ENCODE measurements at regions not wholly inside any gene's neighbourhood (a gene's known extent, or its start where the extent isn't known, plus 50 kb on each side); places are given as distances from the start of the nearest gene placed in this dataset.

GRCh38 chr1:218728898-218729565, 383.9 kb downstream of the TGFB2 start:
- no peak for DNase-seq

DNA sequence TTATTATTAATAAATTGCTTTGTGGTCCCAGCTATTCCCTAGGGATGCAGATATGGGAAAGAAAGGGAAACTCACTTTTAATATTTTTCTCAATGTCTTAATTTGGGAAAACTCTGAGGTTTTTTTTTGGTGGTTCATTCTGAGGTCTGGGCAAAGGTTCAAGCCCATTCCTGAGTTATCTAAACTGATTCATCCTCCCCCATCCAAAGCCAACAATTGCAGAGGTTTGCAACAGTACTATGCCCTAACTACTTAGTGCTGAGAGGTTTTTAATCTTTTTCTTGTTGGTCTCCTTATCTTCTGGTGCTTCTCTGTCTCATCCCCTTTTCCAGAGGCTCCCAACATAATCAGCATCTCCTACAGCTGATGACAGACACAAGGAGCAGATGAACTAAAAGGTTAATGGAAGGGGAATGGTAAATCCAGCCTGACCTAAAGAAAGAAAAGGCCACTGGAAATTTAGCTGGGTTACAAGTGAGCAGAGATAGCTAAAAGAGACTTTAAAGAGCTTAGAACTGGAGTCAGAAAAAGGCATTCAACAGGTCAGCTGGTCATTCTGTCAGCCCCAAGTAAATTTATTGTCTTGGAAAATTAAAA, 390.4 kb downstream of the TGFB2 start:
- no peak for DNase-seq

DNA sequence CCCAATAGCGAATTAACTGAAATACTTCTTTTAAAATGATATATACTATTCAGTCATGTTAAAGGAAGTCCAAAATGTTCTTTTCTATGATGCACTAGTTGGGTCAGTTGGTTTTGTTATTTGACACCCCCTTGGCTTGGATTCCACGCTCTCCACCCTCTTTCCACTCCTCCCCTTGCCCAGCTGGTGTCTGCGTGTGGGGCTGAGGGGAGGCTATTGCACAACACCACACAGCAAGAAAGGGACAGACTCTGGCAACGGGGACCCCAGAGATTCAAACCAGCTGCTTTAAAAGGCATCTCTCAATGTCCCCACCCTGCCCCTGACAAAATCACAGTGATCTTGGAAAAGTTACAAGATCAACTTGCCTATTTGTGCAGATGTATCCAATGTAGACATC, 394.3 kb downstream of the TGFB2 start:
- DNase-seq, result no peak

DNA sequence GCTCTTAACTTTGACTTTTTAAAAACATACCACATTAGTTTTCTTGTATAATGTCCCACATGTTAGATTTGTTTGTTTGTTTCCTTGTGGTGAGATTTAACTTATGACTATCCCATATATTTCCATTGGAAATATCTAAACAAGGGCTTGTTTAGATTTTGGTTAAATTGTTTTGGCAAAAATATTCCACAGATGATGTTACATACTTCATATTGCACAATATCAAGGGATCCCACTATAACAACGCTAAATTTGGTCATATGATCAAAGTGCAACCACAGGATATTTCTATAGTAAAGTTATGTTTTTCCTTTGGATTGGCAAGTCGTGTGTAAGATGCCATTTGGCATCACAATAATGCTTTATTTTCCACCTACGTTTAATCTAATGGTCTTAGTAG, 396.7 kb downstream of the TGFB2 start:
- DNase-seq, result no peak

GRCh38 chr1:218742467-218743262, 397.5 kb downstream of the TGFB2 start:
- DNase-seq, result no peak

DNA sequence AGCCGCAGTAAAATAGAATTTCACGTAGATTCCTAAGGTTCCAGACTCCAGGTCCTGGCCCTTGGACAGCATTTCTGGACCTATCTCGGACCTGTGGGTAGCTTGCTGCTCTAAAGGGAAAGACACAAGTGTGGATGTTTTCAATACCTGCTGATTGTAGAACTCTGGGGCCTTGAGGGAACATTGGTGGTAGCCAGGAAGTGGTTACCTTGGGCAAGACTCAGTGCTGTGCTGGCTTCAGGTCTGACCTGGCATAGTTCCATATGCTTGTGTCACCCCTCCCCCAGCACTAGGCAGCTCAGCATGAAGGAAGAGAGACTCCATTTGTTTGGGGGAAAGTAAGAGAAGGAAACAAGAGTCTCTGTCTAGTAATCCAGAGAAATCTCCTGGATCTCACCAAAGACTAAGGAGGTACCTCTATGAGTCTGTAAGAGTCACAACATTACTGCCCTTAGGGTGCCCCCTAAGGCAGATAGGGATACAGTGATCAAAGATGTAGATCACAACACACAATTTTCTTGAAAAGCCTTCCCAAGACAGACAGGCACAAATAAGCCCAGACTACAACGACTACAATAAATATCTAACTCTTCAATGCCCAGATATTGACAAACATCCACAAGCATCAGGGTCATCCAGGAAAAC, 398.8 kb downstream of the TGFB2 start:
- DNase-seq, result no peak

GRCh38 chr1:218748071-218748470, 402.9 kb downstream of the TGFB2 start:
- no peak for DNase-seq

DNA sequence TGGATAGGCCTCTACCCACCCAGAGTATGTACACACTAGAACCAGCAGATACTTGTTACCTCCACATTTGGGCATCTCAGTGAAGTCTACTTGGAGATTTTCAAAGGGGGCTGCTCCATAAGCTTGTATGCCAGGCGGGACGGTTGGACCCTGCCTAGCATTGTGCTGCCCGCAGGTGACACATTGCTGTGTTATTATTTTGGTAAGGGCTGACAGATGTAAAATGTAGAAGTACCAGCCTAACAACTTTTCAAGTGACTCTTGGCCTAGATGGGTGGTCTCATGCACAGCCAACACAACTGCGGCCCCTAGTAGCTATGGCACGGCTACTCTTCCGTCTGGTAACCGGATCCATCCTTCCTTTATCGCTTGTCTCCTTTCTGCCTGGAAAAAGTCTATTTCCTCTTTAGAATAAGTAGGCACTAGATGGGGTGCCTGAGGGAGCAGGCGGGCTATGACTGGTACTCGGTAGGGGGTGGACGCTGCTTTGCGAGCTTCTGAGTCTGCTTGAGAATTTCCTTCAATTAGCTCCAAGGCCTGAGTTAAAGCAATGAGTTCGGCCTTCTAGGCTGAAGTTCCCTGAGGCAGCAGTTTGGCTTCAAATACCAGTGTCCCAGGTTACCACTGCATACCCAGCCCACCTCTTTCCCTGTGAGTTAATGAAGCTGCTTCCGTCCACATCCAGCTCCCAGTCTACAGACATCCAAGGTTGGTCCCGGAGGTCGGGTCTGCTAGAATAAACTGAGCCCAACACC, 405.3 kb downstream of the TGFB2 start:
- DNase-seq, result no peak

- DNase-seq, result no peak
Measured at GRCh38 chr1:218751208-218751948, 406.2 kb downstream of the TGFB2 start.

GRCh38 chr1:218752126-218752525, 407.0 kb downstream of the TGFB2 start:
- DNase-seq, result no peak

DNA sequence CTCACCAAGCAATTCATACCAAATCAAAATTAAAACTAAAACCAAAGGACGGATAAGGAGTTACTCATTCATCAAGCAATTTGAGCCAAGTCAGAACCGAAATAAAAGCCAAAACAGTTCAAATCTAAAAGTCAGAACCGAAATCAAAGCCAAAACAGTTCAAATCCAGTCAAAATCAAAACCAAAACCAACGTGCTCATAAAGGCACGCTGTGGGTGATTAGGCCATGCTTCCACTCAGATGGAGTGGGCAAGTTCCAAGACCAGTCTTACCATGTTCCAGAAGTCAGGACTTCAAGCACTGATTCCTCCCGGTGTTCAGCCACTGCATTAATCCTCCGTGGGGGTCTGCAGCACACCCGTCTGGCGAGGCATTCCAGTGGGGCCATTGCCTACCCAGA, 409.3 kb downstream of the TGFB2 start:
- no peak for DNase-seq

DNA sequence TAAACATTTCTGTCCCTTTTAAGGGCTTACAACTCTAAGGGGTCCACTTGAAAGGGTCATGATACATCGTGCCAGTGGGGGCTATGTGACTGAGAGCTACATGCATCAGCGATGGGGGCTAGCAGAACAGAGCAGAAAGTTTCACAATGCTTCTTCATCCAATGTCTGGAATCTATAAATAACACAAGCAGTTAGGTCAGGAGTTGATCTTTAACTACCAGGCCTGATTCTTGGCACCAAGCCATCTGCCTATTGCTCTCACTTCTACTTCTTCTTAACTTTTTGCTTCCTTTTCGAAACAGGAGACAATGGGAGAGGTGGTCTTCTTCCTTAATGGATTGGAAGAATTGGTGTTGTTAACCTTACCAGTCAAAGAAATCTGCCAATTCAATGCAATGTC, 410.0 kb downstream of the TGFB2 start:
- DNase-seq, result no peak

DNA sequence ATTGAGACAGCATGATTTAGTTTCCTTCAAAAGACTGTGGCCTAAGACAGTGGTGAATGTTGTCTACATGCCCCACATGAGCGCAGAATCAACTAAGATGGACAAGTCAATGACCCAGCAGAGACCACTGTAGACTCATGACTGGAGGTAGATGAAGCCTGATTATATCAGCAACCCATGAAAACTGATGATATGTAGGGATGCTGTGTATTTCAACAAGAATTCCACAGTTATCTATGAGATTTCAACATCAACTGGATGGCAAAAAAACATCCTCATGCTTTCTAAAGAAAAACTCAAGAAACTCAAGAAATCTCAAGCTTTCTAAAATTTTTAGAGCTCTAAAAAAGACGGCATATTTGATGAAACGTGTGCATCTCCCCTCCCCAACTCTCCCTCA, 413.9 kb upstream of the LYPLAL1 start:
- DNase-seq, result no peak

DNA sequence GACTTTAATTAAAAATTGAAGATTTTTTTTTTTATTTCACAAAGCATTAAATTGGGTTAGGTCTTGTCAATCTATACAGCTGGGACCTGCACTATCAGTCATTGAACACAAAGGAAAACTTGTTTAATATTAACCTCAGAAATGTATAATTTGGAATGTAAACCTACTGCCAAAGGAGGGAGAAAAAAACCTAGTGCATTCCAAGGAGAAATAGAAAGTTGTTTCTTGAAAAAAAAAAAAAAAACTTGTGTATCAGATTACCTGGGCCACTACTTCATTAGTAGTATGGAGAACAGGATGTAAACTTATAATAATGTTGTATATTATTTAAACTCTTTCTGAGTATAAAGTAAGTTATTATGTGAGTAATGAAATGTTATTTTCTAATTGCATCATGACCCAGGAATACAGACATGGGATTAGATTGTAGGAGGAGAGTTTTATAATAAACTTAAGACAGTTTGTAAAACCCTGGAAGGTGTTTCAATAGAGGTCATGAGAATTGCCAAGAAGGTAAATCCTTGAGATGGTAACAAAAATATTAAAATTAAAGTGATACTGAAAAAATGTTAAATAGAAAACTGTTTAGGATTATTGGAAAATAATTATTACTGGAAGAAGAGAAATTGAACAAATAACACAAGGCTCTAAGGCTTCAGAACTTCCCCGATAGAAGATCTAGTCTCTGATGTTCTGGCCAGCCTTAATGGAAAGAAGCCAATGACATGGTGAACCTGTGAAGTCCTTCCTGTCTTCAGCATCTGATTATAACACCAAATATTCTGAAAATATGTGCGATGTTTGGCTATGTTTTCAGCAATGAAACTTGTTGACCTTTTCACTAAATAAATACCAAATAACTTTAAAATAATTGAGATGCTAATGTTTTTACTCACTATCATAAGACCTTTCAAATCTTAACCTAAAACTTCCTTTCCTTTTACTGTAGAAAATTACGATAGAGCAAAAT, 412.8 kb upstream of the LYPLAL1 start:
- no peak for DNase-seq

DNA sequence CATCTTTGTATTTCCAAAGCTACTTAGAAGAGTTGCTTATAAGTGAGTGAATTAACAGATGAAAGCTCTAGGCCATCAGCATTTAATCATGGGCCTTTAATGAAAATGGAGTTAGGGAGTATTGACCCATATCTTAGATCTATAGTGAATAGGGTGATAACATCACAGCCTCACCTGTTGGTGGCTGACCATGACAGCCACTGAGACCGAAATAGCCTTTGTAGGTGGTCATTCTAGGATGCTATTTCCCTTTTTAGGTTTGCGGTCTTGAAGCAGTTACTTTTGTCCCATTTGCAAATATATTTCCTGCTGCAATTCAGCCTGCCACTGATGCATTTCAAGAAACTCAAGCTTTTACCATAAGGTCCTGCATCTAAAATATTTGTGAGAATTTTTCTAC, 410.1 kb upstream of the LYPLAL1 start:
- no peak for DNase-seq

GRCh38 chr1:218765753-218766152, 407.9 kb upstream of the LYPLAL1 start:
- no peak for DNase-seq

- DNase-seq, result no peak
Measured at GRCh38 chr1:218771931-218772330, 401.7 kb upstream of the LYPLAL1 start.

- DNase-seq, result no peak
Measured at GRCh38 chr1:218772575-218772974, 401.1 kb upstream of the LYPLAL1 start.

DNA sequence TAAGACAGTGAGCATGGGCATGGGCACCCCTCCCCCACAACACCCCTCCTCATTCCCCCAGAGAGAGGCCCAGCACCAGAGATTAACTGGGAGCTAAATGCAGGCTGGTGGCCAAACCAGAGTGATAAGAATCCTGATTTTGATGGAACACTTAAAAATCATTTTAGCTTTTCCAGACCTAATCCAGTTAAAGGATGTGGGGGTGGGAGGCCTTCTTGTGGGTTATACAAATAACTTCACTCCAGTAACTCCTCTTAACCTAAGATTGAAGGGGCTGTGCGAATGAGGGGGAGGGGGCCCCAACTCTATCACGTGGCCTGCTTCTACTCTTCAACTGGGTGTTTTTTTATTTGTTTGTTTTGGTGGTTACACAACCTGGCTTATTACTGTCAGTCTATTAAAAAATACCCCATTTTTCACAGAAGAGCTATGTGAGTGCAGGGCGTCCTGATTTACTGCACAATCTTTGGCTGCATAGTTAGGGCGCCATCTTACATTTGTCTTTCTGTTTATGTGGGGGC, 398.1 kb upstream of the LYPLAL1 start:
- no peak for DNase-seq

GRCh38 chr1:218778257-218779126, 395.2 kb upstream of the LYPLAL1 start:
- no peak for DNase-seq
